Heart right ventricle (tissue), 16 donors: ENCODE measurements at regions not wholly inside any gene's neighbourhood (a gene's known extent, or its start where the extent isn't known, plus 50 kb on each side); places are given as distances from the start of the nearest gene placed in this dataset.

Experiments used
- ATAC-seq, 8 donors: fragments of 200-7000 bp; cut with Tn5 transposase; one replicate each; pipeline ENCODE4 v1.9.1; 2020; ENCODE audit warnings: mild to moderate bottlenecking in 8 of 8, moderate library complexity in 8 of 8, moderate number of reproducible peaks in 1 of 8
- DNase-seq, 2 donors: peaks; one replicate each; pipeline ENCODE4 v3.0.0-alpha.2; 2020
- H3K27ac ChIP-seq, 10 donors: fragments of 200-600 bp; sonication (generic) in 2 of 10; one replicate each; pipeline versions ENCODE4 v1.5.0 to v1.8.0; 2020 to 2022; ENCODE audit warnings: mild to moderate bottlenecking in 3 of 10
- H3K27me3 ChIP-seq, 7 donors: fragments of 200-600 bp; one replicate each; pipeline ENCODE4 v1.8.0; 2021 to 2022; ENCODE audit warnings: mild to moderate bottlenecking in 2 of 7
- H3K36me3 ChIP-seq, 9 donors: fragments of 200-600 bp; sonication (generic) in 1 of 9; one replicate each; pipeline versions ENCODE4 v1.5.0 to v1.8.0; 2020 to 2022; ENCODE audit warnings: mild to moderate bottlenecking in 2 of 9
- H3K4me1 ChIP-seq, 9 donors: fragments of 200-600 bp; sonication (generic) in 1 of 9; one replicate each; pipeline versions ENCODE4 v1.5.0 to v1.8.0; 2020 to 2022; ENCODE audit warnings: mild to moderate bottlenecking in 4 of 9
- H3K4me3 ChIP-seq, 10 donors: fragments of 200-600 bp; sonication (generic) in 2 of 10; one replicate each; pipeline versions ENCODE4 v1.5.0 to v1.8.0; 2020 to 2022; ENCODE audit warnings: mild to moderate bottlenecking in 7 of 10, moderate library complexity in 2 of 10
- H3K9me3 ChIP-seq, 11 donors: fragments of 200-600 bp in 10 of 11; sonication (generic) in 2 of 11; one replicate each; pipeline versions ENCODE4 v1.5.0 to v1.8.0; 2013 to 2022; ENCODE audit warnings: mild to moderate bottlenecking in 2 of 11, control low read depth in 1 of 11, moderate library complexity in 1 of 11
- CTCF ChIP-seq, 9 donors: fragments of 200-600 bp; sonication (generic) in 2 of 9; IDR thresholded peaks; one replicate each; pipeline versions ENCODE4 v1.5.0 to v1.8.0; 2021 to 2022; ENCODE audit warnings: antibody characterized with exemption in 9 of 9, mild to moderate bottlenecking in 5 of 9, moderate library complexity in 1 of 9
- WGBS, 2 donors: extraction: QIAGEN DNeasy Blood & Tissue Kit; methylation state at CpG; one replicate each; pipeline ENCODE4 v1.1.7; 2013; ENCODE audit warnings: inconsistent platforms in 1 of 2; 5-methylcytosine and 5-hydroxymethylcytosine counted together
- intact Hi-C, 10 donors: fragments of 100-400 bp; cut with DNase I; formaldehyde crosslinking; loops; one replicate each; pipeline versions ENCODE4 v1.11.1 to v1.14.2; 2022
- donor health status: Arrhythmogenic right ventricular cardiomyopathy.
- donor health status: ischemic (EF 13 %, LVEDD 7.1; RV severe dilation, severe dysfunction).
- donor health status: healthy with polysubstance abuse.
- donor health status: DM: no; HTN: yes; CAD: no.
- donor health status: DM: no; HTN: no; CAD: no.
- donor health status: ischemic (EF 25% LVEDD 6.9; RV normal size, moderate dysfunction).
- donor health status: ischemic (EF 25% LVEDD 5.7; RV mildly dilated, moderate dysfunction).
- donor health status: healthy.
- donor health status: DM: yes; HTN: yes; CAD: no.
- donor health status: Ischemic cardiomyopathy.
- donor health status: ischemic (EF 35%, LVEDD 5.7; RV mildly dilated, moderate dysfunction).
- donor health status: nonischemic (EF 11% LVEDD 7.7; RV severe dilation, severe dysfunction).
- donor health status: DM: yes; HTN: yes; CAD: no.
- donor health status: PGD.
- donor health status: ischemic (EF 29% LVEDD 5.4; RV normal size, mild dysfunction).
- donor health status: nonischemic (EF 23%, LVEDD 6.1; RV moderate dilation, normal function).

GRCh38 chr12:92606956-92607355, 95.8 kb upstream of the PLEKHG7 start:
- Histone ChIP-seq H3K4me3 (no peak overlapping the region), H3K36me3 (no peaks in the 10 kb centered on the region), H3K9me3 (no peaks in the 10 kb centered on the region), H3K27me3 (no peaks in the 10 kb centered on the region), H3K27ac (no peak overlapping the region), H3K4me1 (peaks cover 0 to 34% (median 0%) of the 10 kb centered on the region in 9 donors)
- DNase-seq (no peak), ATAC-seq (no peak)
- intact Hi-C loops, result loop anchor here in 1 of 10 donors (10.0 kb wide), 1 partner anchor 1222 kb away; no protein-coding TSS in a partner anchor
- no peak for TF ChIP-seq CTCF (IDR thresholded peaks at IDR 0.05)
- 88% methylated on average over 2 of the region's 2 CpGs for WGBS, 2 donors

- Histone ChIP-seq H3K36me3 (no peaks in the 10 kb centered on the region), H3K4me1 (peaks cover 0 to 38% (median 0%) of the 10 kb centered on the region in 9 donors), H3K27ac (peak overlapping the region in 1 of 10 donors; percentile 82), H3K9me3 (peaks cover 0 to 6% (median 0%) of the 10 kb centered on the region in 11 donors), H3K4me3 (no peak overlapping the region), H3K27me3 (no peaks in the 10 kb centered on the region)
- WGBS, 2 donors, result 64 to 96% methylated on average over 3 of the region's 3 CpGs
- DNase-seq (no peak), ATAC-seq (no peak)
- intact Hi-C loops, result loop anchor here in 1 of 10 donors (10.0 kb wide), 1 partner anchor 1221 kb away; no protein-coding TSS in a partner anchor
- no peak for TF ChIP-seq CTCF (IDR thresholded peaks at IDR 0.05)
These were observed 97.1 kb upstream of the PLEKHG7 start for GRCh38 chr12:92605621-92606170.

- Histone ChIP-seq H3K27ac (peak overlapping the region in 1 of 10 donors; percentile 82), H3K36me3 (no peaks in the 10 kb centered on the region), H3K4me1 (peaks cover 0 to 38% (median 0%) of the 10 kb centered on the region in 9 donors), H3K9me3 (peaks cover 0 to 15% (median 5%) of the 10 kb centered on the region in 11 donors), H3K4me3 (no peak overlapping the region), H3K27me3 (no peaks in the 10 kb centered on the region)
- ATAC-seq (no peak), DNase-seq (no peak)
- intact Hi-C loops, result loop anchor here in 1 of 10 donors (10.0 kb wide), 1 partner anchor 1220 kb away; no protein-coding TSS in a partner anchor
- no peak for TF ChIP-seq CTCF (IDR thresholded peaks at IDR 0.05)
These were observed 98.0 kb upstream of the PLEKHG7 start for GRCh38 chr12:92604786-92605185.

GRCh38 chr12:92603741-92604432, 98.9 kb upstream of the PLEKHG7 start:
- Histone ChIP-seq H3K27me3 (no peaks in the 10 kb centered on the region), H3K9me3 (peaks cover 0 to 23% (median 5%) of the 10 kb centered on the region in 11 donors), H3K4me1 (peaks cover 0 to 38% (median 0%) of the 10 kb centered on the region in 9 donors), H3K4me3 (no peak overlapping the region), H3K36me3 (no peaks in the 10 kb centered on the region), H3K27ac (peak overlapping the region in 1 of 10 donors; percentile 82)
- DNase-seq (no peak), ATAC-seq (no peak)
- TF ChIP-seq CTCF (IDR thresholded peaks at IDR 0.05), result no peak
- WGBS, 2 donors, result 91% methylated on average over 2 of the region's 2 CpGs
- intact Hi-C loops, result loop anchor here in 1 of 10 donors (10.0 kb wide), 1 partner anchor 1219 kb away; no protein-coding TSS in a partner anchor
